Panc1 (cell line): ENCODE measurements at regions not wholly inside any gene's neighbourhood (a gene's known extent, or its start where the extent isn't known, plus 50 kb on each side); places are given as distances from the start of the nearest gene placed in this dataset.

Experiments
- ATAC-seq: fragments of 200-7000 bp; cut with Tn5 transposase; 2 replicates; pipeline ENCODE4 v1.9.1; 2020; ENCODE audit warnings: mild to moderate bottlenecking, moderate library complexity
- BruUV-seq: library from RNA; stranded (reverse); fragments of 400-500 nt; replicated peaks from 2 replicates; lab custom pipeline; 2021; lab: Mats Ljungman, UMichigan
- CTCF ChIA-PET: fragments of 300-600 bp; sonication (Branson Sonifier 250); formaldehyde crosslinking; loops from one replicate; lab custom pipeline; 2022; ENCODE audit warnings: antibody characterized with exemption; lab: Charles Lee
- POLR2A ChIA-PET: fragments of 300-600 bp; sonication (Branson Sonifier 250); formaldehyde crosslinking; loops from one replicate; lab custom pipeline; 2022; ENCODE audit warnings: antibody characterized with exemption; lab: Charles Lee
- DNase-seq: peaks from one replicate; pipeline ENCODE4 v3.0.0-alpha.2; 2010; ENCODE audit warnings: low read depth, low spot score
- H3K27ac ChIP-seq: 2 replicates; pipeline ENCODE4 v1.5.1; 2011; ENCODE audit warnings: mild to moderate bottlenecking, low read length, inconsistent platforms
- H3K27me3 ChIP-seq: fragments of 200-500 bp; sonication (Bioruptor generic); 2 replicates; pipeline ENCODE4 v1.6.0; 2014; ENCODE audit warnings: low read length, inconsistent platforms; ENCODE audit not compliant: control insufficient read depth, insufficient read depth
- H3K36me3 ChIP-seq: fragments of 200-500 bp; sonication (Bioruptor generic); 2 replicates; pipeline ENCODE4 v1.5.1; 2014; ENCODE audit warnings: inconsistent platforms, mild to moderate bottlenecking, low read length, moderate library complexity; ENCODE audit not compliant: control insufficient read depth, insufficient read depth
- H3K4me1 ChIP-seq: 2 replicates; pipeline ENCODE4 v1.5.1; 2011; ENCODE audit warnings: inconsistent platforms, mild to moderate bottlenecking, low read length, moderate library complexity; ENCODE audit not compliant: control insufficient read depth, insufficient read depth
- H3K4me3 ChIP-seq, 2 experiments: 2 replicates each; pipeline ENCODE4 v1.5.1; 2011 to 2012; ENCODE audit warnings: low read depth in 2 of 2, low read length in 2 of 2, mild to moderate bottlenecking in 2 of 2, inconsistent platforms in 1 of 2, moderate library complexity in 1 of 2
- H3K9me3 ChIP-seq: fragments of 200-500 bp; sonication (Bioruptor generic); 2 replicates; pipeline ENCODE4 v1.5.1; 2014; ENCODE audit warnings: low read depth, mild to moderate bottlenecking, inconsistent platforms, low read length, moderate library complexity; ENCODE audit not compliant: control insufficient read depth, insufficient read depth
- CTCF ChIP-seq: fragments of 450-650 bp; IDR thresholded peaks from 2 replicates; pipeline ENCODE4 v1.5.1; 2017; ENCODE audit warnings: mild to moderate bottlenecking
- POLR2AphosphoS5 ChIP-seq: IDR thresholded peaks from 2 replicates; pipeline ENCODE4 v1.6.1; 2012; ENCODE audit warnings: mild to moderate bottlenecking, low read depth, low read length, moderate library complexity
- REST ChIP-seq, 2 experiments: IDR thresholded peaks; 2 replicates each; pipeline ENCODE4 v1.6.1; 2011 to 2012; ENCODE audit warnings: low read depth in 2 of 2, control low read depth in 1 of 2, low read length in 1 of 2, mild to moderate bottlenecking in 1 of 2, moderate library complexity in 1 of 2; ENCODE audit not compliant: insufficient read depth in 1 of 2
- SIN3A ChIP-seq: IDR thresholded peaks from 2 replicates; pipeline ENCODE4 v1.6.1; 2012; ENCODE audit warnings: low read depth, mild to moderate bottlenecking, low read length, moderate library complexity, borderline replicate concordance; ENCODE audit not compliant: insufficient read depth
- TCF7L2 ChIP-seq: IDR thresholded peaks from 2 replicates; pipeline ENCODE4 v1.6.1; 2011; ENCODE audit warnings: mild to moderate bottlenecking, low read depth, low read length, inconsistent platforms
- in situ Hi-C: cut with HindIII; loops from 2 replicates; pipeline ENCODE4 v1.10.0; 2016; ENCODE audit warnings: low sequenced_read_pairs, low pct_unique_long_range_greater_than_20kb
- intact Hi-C: fragments of 100-400 bp; cut with micrococcal nuclease; formaldehyde crosslinking; loops from one replicate; pipeline ENCODE4 v1.10.0; 2022; ENCODE audit not compliant: unreplicated experiment

- no peaks in the 10 kb centered on the region for H3K4me1 ChIP-seq
- no peak overlapping the region for H3K27ac ChIP-seq
- no peak for DNase-seq
- ATAC-seq, result no peak
- POLR2A ChIA-PET, result no interaction called here
- H3K4me3 ChIP-seq, result no peak overlapping the region
- TF ChIP-seq TCF7L2 (no peak), POLR2AphosphoS5 (no peak), CTCF (no peak), REST (IDR thresholded peaks at IDR 0.05; ENCODE audit: insufficient read depth in 1 of 2, low read depth in 2 of 2, low read length in 1 of 2) (no peak), SIN3A (no peak)
- in situ Hi-C loops (no loop called here), intact Hi-C loops (no loop called here)
- H3K27me3 ChIP-seq, result no peaks in the 10 kb centered on the region; the same call in 1 of the 2 replicates
- CTCF ChIA-PET, result no interaction called here
- H3K9me3 ChIP-seq, result no peaks in the 10 kb centered on the region
- BruUV-seq, result no TSS peak
- H3K36me3 ChIP-seq, result no peaks in the 10 kb centered on the region
Observed at GRCh38 chr14:97046967-97047366, 249.8 kb downstream of the VRK1 start.

- in situ Hi-C loops (no loop called here), intact Hi-C loops (no loop called here)
- Histone ChIP-seq H3K4me1 (no peaks in the 10 kb centered on the region), H3K4me3 (no peak overlapping the region), H3K9me3 (no peaks in the 10 kb centered on the region), H3K27ac (no peak overlapping the region), H3K36me3 (no peaks in the 10 kb centered on the region), H3K27me3 (no peaks in the 10 kb centered on the region; the same call in 1 of the 2 replicates)
- no peak for TF ChIP-seq CTCF
- TF ChIP-seq REST (IDR thresholded peaks at IDR 0.05; ENCODE audit: insufficient read depth in 1 of 2, low read depth in 2 of 2, low read length in 1 of 2), result no peak
- no peak for TF ChIP-seq SIN3A
- no peak for TF ChIP-seq POLR2AphosphoS5
- no peak for TF ChIP-seq TCF7L2
- CTCF ChIA-PET, result no interaction called here
- no peak for DNase-seq
- BruUV-seq, result no TSS peak
- ATAC-seq, result no peak
- POLR2A ChIA-PET, result no interaction called here
Observed at GRCh38 chr14:97052001-97052400, 254.8 kb downstream of the VRK1 start.
